LoVo (cell line): ENCODE measurements at regions not wholly inside any gene's neighbourhood (a gene's known extent, or its start where the extent isn't known, plus 50 kb on each side); places are given as distances from the start of the nearest gene placed in this dataset.
"Not testable (repeated sequence)": the region's sequence is repeated elsewhere in the genome, so short reads cannot be mapped to it uniquely, and the experiment has no call there.

Experiments used
- DNase-seq: peaks from one replicate; pipeline ENCODE4 v3.0.0-alpha.2; 2016; ENCODE audit warnings: low spot score

GRCh38 chr6:138662471-138662870 is 111.1 kb upstream of the CCDC28A start:
- peak; percentile 25 for DNase-seq

GRCh38 chr6:138663892-138664291 is 109.7 kb upstream of the CCDC28A start:
- DNase-seq, result no peak

DNA sequence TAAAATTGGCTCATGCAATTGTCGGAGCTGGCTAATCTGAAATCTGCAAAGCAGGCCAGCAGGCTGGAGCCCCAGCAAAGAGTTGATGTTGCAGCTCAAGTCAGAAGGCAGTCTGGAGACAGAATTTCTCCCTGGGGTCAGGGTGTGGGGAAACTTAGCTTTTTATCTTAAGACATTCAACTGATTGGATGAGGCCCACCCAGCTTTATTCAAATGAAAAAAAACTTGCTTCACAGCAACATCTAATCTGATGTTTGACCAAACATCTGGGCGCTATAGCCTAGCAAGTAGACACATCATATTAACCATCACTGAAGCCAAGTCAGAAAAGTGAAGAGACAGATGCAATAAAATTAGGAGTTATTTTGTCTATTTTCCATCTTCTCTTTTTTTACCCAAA is 108.8 kb upstream of the CCDC28A start:
- DNase-seq, result no peak

- no peak for DNase-seq
Observed at GRCh38 chr6:138666636-138667035, 106.9 kb upstream of the CCDC28A start.

DNA sequence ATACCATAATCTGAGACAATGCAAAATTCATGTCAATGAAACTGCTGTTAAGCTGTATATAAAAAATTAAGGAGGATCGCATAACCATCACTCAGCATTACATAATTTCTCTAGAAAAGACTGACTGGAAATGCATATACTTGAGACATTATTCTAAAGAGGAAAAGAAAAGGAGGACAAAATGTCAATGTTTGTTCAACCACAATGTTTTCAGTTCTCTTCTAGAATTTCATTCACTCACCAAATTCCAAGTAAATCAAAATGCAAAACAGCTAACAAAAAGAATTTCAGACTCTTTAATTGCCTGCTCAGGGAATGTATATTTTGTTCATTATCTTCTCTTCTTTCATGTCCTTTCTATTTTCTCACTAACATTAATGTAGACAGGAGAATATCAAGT is 106.2 kb upstream of the CCDC28A start:
- DNase-seq, result no peak

DNA sequence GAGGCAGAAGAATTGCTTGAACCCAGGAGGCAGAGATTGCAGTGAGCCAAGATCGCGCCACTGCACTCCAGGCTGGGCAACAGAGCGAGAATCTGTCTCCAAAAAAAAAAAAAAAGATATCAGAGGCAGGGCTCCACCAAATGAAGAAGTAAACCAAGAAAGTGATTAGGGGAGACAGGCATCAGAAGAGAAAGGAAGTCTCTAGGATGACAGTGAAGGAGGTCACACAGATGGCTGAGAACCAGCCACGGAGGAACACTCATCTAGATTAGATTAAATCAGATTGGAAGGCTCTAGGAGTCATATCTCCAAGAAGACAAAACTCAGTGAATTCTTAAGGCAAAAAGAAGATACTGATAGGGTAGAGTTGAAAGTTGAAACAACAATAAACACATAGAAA is 102.2 kb upstream of the CCDC28A start:
- no peak for DNase-seq

GRCh38 chr6:138673346-138674014 is 100.1 kb upstream of the CCDC28A start:
- no peak for DNase-seq

DNA sequence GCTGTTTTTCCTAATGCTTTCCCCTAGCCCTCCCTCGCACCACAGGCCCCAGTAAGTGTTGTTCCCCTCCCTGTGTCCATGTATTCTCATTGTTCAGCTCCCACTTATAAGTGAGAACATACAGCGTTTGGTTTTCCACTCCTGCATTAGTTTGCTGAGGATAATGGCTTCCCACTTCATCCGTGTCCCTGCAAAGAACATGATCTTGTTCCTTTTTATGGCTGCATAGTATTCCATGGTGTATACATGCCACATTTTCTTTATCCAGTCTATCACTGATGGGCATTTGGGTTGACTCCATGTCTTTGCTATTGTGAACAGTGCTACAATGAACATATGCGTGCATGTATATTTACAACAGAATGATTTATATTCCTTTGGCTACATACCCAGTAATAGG is 99.1 kb upstream of the CCDC28A start:
- DNase-seq, result not testable (repeated sequence)

DNA sequence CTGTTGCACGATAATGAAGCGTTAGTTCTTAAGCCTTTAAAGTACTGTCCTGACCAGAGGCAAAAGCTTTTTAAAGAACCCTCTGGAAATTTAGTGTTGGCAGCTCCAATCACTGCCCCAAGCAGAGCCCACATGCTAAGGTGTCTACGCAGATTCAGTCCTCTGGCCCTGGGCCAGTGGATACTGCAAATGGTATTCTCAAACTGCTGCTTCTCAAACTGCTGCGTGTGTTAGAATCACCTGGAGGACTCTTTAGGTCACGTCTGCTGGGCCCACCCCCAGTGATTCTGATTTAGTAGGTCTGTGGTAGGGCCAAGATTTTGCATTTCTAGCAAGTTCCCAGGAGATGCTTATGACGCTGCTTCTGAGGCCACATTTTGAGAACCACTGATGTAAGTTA is 96.0 kb upstream of the CCDC28A start:
- no peak for DNase-seq

DNA sequence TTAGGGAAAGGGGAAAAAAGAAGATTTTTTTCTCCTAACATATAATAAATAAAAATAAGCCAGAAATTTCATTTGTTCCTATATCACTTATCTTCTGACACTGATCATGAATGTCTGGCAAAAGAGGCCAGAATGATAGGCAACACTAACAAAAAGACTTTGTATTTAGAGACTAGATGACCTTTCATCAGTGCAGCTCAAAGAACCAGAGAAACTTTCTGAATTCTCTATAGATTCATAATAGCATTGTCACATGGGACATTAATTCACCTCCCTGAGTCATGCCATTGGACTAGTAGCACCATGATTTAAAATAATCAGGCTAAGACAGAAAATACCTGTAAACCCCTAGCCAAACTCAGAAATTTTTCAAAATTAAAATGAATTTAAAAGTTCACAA is 95.4 kb upstream of the CCDC28A start:
- no peak for DNase-seq

DNA sequence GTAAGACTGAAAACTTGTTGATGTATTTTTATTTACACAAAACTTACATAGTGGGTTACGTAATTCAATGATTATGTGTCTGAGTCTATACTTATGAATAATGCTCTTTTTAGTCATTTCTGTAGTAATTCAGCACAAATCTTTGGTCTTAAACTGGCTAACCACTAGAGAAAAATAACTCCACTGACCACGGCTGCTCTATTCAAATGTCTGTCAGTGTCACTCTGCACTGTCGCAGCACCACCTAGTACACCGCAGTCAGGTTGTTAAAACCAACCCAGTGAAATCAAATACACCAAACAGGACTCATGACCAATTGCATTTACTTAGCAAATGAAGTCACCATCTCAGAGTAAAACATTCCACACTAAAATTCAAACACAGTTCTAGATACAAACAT is 93.5 kb upstream of the CCDC28A start:
- DNase-seq, result no peak

DNA sequence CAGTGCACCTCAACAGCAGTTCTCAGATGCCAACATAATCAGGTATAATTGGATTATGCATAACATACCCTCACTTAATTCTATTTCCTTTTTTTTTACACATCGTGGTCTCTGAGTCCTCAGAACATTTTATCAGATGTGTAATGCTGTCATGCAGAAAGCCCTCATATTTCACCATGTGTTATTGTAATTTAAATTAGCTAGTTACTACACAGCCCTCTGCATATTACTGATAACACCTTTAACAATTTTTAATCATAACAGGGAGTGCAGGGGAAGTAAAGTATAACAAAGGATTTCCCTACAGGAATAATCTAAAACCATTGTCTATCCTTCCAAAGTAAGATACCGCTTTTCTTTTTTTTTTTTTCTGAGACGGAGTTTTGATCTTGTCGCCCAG is 91.9 kb upstream of the CCDC28A start:
- DNase-seq, result no peak

DNA sequence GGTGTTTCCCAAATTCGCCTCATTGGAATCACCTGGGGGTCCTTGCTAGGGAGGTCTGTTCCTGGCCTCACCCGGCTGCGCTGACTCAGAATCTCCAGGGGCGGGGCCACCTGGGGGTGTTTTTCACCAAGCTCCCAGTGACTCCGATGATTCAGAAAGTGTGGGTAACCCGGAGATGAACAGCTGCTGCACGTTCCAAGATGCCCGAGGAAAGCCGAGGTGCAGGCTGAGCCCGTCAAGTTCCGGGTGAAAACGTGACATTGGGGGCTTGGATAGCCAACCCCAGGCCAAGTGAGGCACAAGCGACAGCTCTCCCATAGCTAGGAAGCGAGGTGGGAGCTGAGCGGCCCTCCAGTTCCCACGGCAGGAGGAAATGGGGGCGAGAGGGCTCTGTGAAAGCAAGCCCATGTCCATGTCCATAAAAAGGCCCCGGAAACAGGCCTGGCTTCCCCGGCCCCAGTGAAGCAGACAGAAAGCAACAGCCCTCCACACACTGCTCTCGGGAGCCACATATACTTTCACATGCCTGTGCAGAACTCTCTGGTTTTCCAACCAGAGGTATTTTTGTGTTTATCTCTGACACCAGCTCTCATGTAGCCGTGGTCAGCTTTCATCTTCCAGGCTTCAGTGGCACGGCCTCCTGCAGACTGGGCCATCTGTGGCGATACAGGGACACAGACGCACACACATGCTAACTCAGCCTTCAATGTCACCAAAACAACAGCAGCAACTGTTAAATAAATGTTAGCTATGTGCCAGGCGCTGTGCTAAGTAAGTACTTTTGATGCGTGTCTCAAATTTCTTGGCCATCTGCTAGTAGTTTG is 90.7 kb upstream of the CCDC28A start:
- no peak for DNase-seq

- no peak for DNase-seq
Observed at GRCh38 chr6:138685257-138685656, 88.3 kb upstream of the CCDC28A start.

DNA sequence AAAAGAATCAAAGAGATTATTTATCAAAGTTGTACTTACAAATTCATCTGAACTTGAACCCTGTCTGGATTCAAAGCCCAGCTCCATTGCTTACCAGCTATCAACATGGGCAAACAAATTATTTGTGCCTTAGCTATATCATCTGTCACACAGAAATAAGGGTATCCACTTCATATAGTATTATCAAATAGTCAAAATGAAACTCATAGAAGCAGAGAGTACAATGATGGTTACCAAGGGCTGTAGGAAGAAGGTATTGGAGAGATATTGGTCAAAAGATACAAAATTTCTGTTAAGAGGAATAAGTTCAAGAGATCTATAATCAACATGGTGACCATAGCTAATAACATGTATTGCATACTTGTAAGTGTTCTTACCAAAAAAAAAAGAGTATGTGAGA is 87.8 kb upstream of the CCDC28A start:
- DNase-seq, result no peak

DNA sequence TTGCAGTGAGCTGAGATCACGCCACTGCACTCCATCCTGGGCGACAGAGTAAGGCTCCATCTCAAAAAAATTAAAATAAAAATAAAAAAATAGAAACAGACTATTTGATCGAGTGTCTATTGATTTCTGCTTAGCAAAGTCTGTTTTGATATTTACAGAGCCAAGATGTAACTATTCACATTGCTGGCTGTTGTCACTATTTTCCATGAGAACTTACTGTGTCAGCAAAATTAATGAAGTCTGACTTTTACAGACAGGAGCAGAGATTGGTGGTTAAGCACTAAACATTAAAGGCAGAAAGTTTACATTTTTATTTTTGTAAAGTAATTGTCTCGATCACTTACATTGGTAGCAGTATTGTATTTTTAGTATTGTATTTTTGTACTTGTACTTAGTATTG is 85.0 kb upstream of the CCDC28A start:
- DNase-seq, result no peak

DNA sequence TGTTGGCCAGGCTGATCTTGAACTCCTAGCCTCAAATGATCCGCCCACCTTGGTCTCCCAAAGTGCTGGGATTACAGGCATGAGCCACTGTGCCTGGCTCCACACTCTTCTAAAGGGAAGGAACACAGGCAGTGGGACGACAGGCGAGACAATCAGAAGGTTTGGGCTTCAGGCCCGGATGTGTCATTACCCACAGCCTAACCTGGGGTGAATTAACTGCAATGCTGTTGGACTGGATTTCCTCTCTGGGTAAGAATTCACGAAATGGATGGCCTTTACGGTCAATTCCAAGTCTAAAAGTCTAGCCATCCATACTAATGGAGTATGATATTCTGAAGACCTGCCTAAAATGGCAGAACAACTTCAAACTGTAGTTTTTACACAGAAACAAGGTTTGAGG is 83.7 kb upstream of the CCDC28A start:
- DNase-seq, result no peak

GRCh38 chr6:138690975-138691594 is 82.5 kb upstream of the CCDC28A start:
- DNase-seq, result no peak

DNA sequence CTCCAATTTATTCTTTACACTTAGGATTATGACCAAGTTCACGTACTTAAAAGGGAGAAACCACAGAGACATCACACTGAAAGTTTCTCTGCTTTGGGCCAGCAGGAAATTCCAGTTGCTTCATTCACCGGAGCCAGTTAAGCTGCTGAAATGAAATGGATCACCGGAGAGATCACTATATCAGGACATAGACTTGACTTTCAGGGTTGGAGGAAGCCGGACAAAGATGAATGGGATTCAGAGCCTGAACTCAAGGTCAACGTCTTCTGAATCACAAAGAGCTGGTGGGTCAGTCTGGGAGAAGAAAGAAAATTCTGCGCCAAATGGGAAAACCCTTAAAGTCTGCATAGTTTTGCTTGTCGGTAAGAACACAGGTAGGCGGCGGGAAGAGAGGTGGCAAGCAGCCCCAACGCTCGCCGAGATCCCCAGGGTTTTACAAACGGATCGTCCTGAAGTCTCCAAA is 81.9 kb upstream of the CCDC28A start:
- DNase-seq, result no peak

DNA sequence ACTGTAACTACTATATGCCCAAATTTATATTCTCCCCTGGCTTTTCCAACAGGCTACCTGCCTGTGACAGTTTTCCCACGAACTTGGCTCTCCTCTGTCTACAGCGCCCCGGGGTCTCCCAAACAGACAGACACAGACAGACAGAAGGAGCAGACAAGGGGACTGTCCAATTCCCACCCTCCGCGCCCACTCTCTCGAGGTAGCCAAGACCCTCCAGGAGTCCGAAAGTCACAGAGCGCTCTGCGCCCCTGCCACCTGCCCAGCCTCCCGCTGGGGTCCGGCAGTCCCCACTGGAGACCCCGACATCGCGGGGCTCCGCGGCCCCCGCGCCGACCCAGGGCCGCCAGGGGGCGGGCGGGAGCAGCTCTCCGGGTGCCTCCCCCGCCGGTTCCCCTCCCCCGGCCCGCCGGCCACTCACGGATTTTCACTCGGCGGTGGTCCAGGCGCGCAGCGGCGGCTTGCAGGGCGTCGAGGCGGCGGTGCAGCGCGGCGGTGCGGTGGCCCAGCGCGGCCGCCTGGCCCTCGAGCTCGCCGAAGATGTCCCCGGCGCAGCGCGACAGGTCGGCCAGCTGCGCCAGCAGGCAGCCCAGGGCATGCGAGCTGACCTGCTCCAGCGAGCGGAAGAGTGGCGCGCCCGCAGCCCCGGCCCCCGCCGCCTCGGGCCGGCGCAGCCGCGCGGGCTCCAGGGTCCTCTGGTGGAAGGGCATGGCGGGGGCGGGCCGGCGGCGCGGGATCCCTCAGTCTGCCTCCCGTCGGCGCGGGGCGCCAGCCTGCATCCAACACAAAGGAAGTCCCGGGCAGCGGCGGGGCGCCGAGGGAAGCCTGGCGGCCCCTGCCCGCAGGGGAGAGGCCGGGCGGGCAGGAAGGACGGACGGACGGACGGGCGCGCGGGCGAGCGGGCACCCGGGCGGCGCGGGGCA is 81.3 kb upstream of the CCDC28A start:
- DNase-seq, result peak; percentile 69

DNA sequence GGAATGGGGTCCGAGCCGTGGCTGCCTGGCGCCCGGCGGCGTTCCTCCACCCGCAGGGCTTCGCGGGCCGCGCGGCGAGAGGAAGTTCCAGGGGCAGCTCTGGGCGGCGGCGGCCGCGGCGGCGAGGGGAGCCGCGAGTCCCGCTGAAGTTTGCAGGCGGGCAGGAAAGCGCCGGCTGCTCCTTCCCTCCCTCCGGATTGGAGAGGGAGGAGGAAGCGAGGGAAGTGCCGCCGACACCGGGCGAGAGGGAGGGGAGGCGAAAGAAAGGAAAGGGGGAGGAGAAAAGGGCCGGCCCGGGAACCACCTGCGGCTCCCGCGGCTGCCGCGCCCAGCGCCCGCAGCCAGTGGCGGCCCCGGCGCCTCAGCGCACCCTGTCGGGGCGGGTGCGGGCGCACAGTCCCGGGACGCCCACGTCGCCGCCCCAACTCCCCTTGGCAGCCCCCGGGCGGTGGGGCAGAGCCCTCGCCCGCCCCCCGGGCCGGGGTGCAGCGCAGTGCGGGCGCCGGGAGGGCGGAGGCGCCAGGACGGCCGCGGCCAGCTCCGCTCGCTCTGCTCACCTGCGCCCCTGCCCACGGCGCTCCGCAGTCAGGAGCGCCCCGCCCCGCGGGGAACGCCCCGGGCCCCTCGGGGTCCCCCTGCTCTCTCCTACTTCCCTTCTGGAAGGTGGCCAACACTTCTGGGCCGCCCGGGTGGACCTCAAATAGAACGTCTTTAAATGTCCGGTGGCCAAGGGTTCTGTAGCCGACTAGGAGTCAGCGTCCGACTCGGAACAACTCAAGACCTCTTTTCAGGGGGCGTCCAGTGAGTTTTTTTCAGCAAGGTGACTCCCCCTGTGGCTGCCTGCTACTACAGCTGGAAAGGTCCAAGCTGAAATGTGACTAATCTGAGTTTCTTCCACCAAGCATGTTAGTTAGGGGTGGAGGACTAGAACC is 80.3 kb upstream of the CCDC28A start:
- peak; percentile 84 for DNase-seq
